Activated naive CD4-positive, alpha-beta T cell treated with anti-CD3 and anti-CD28 coated beads, Interleukin-2, amount 50 U/mL, for 72 hours (primary cell): ENCODE measurements at regions not wholly inside any gene's neighbourhood (a gene's known extent, or its start where the extent isn't known, plus 50 kb on each side); places are given as distances from the start of the nearest gene placed in this dataset.
A peak's percentile ranks its signal among the peaks of the same experiment; 100 is the strongest.
"Not testable (repeated sequence)": the region's sequence is repeated elsewhere in the genome, so short reads cannot be mapped to it uniquely, and the experiment has no call there.

Experiments used
- ATAC-seq, 2 donors: fragments of 150-1000 bp; cut with Tn5 transposase; 2 replicates each; pipeline ENCODE4 v1.10.0; 2021; ENCODE audit warnings: mild to moderate bottlenecking in 2 of 2, moderate library complexity in 2 of 2
- DNase-seq, 2 donors: peaks; one replicate each; pipeline ENCODE4 v3.0.0; 2021 to 2022; ENCODE audit warnings: low spot score in 2 of 2
- H3K27ac Mint-ChIP-seq, 2 donors: one replicate each; pipeline ENCODE4 v1.8.0; 2022; ENCODE audit warnings: mild to moderate bottlenecking in 2 of 2, mixed read lengths in 2 of 2
- H3K36me3 Mint-ChIP-seq, 2 donors: one replicate each; pipeline ENCODE4 v1.8.0; 2022; ENCODE audit warnings: mixed read lengths in 2 of 2
- H3K9me3 Mint-ChIP-seq, 2 donors: one replicate each; pipeline ENCODE4 v1.8.0; 2022; ENCODE audit warnings: mixed read lengths in 2 of 2

DNA sequence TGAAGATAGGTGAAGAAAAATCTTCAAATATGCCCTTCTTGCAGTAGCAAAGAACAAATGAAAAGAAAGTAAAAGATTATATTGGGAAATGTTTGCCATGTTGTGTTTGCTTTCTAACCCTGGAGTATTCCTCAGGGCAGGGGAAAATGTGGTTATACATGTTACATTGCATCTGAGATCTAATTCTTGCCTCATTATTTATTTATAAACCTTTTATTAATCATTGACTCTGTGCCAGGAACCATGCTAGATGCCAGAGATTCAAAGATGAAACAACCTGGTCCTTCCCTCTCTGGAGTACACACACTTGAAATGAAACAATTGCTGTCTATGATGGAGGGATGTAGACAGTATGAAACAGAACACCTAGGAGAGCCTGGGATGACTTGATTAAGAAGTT, 128.1 kb upstream of the HMGA2 start:
- ATAC-seq: no peak
- Mint-ChIP-seq H3K9me3 (no peaks in the 10 kb centered on the region), H3K36me3 (peaks cover 0 to 6% of the 10 kb centered on the region in 2 donors), H3K27ac (no peak overlapping the region)
- DNase-seq: no peak

GRCh38 chr12:65699251-65699650, 125.0 kb upstream of the HMGA2 start:
- Mint-ChIP-seq H3K36me3 (peaks cover 0 to 6% of the 10 kb centered on the region in 2 donors), H3K27ac (no peak overlapping the region), H3K9me3 (peaks cover 0 to 4% of the 10 kb centered on the region in 2 donors)
- DNase-seq (no peak), ATAC-seq (no peak)

DNA sequence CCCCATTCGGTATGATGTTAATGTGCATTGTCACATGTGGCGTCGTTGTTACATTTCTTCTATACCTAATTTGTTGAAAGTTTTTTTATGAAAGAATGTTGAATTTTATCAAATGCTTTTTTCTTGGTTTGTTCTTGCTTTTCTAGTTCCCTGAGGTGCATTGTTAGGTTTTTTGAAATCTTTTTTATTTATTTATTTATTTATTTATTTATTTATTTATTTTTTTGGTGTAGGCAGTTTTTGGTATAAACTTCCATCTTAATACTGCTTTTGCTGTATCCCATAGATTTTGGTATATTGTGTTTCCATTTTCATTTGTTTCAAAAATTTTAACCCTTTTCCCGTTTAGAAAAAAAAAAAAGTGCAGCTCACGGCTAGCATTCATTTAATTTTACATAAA, 121.1 kb upstream of the HMGA2 start:
- Mint-ChIP-seq H3K27ac (no peak overlapping the region), H3K9me3 (peaks cover 17 to 23% of the 10 kb centered on the region in 2 donors), H3K36me3 (peaks cover 6 to 26% of the 10 kb centered on the region in 2 donors)
- ATAC-seq (no peak), DNase-seq (no peak)

GRCh38 chr12:65705380-65705876, 118.9 kb upstream of the HMGA2 start:
- peaks cover 17 to 23% of the 10 kb centered on the region in 2 donors for H3K9me3 Mint-ChIP-seq

DNA sequence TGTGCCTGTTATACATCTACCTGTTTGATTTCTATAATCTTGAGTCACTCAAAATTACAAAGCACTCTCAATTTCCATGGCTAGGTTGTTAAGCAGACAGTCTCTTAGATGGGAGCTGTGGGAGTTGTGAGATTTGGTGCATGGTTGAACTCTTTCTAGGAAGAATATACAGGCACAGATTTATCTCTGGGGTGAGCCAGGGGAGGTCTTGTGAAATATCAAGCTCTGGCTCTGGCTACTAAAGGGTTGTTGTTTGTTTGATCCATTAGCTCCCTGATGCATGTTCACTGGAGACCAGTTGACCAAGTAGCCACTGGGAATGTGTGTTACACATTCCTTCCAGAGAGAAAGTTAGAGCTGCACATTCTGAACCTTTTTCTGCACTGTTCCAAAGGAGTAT, 117.2 kb upstream of the HMGA2 start:
- Mint-ChIP-seq H3K27ac (no peak overlapping the region), H3K36me3 (peaks cover 6 to 19% of the 10 kb centered on the region in 2 donors), H3K9me3 (peaks cover 17 to 23% of the 10 kb centered on the region in 2 donors)
- ATAC-seq: no peak
- no peak for DNase-seq

More at GRCh38 chr12:65705380-65705876, 118.9 kb upstream of the HMGA2 start:
- H3K27ac Mint-ChIP-seq: no peak overlapping the region
- H3K36me3 Mint-ChIP-seq: peaks cover 6 to 26% of the 10 kb centered on the region in 2 donors
- no peak for ATAC-seq
- no peak for DNase-seq

GRCh38 chr12:65712260-65713004, 111.9 kb upstream of the HMGA2 start:
- H3K36me3 Mint-ChIP-seq: no peaks in the 10 kb centered on the region
- H3K9me3 Mint-ChIP-seq: no peaks in the 10 kb centered on the region
- no peak overlapping the region for H3K27ac Mint-ChIP-seq
- ATAC-seq (no peak), DNase-seq (no peak)

DNA sequence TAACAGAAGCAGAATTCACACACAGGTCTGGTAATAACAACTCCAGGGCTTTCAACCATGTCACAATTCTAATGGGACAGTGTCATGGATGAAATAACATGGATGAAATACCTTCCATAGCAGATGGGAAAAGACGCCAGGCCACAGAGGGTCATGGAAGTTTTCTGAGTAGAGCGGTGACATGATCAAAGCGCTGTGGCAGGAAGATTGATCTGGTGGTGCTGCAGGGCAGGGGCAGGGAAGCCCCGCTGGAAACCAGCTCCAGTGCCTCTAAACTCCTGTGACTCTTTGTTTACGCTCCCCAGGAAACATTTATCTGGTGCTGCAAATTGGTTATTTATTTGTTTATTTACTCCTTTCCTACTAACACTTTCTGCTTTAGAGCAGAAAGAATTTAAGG, 108.3 kb upstream of the HMGA2 start:
- ATAC-seq: no peak
- H3K36me3 Mint-ChIP-seq: no peaks in the 10 kb centered on the region
- no peak for DNase-seq
- H3K27ac Mint-ChIP-seq: no peak overlapping the region
- no peaks in the 10 kb centered on the region for H3K9me3 Mint-ChIP-seq

- DNase-seq (no peak), ATAC-seq (no peak)
- H3K9me3 Mint-ChIP-seq: no peaks in the 10 kb centered on the region
- no peak overlapping the region for H3K27ac Mint-ChIP-seq
- no peaks in the 10 kb centered on the region for H3K36me3 Mint-ChIP-seq
These were observed 103.8 kb upstream of the HMGA2 start for GRCh38 chr12:65720136-65721130.

DNA sequence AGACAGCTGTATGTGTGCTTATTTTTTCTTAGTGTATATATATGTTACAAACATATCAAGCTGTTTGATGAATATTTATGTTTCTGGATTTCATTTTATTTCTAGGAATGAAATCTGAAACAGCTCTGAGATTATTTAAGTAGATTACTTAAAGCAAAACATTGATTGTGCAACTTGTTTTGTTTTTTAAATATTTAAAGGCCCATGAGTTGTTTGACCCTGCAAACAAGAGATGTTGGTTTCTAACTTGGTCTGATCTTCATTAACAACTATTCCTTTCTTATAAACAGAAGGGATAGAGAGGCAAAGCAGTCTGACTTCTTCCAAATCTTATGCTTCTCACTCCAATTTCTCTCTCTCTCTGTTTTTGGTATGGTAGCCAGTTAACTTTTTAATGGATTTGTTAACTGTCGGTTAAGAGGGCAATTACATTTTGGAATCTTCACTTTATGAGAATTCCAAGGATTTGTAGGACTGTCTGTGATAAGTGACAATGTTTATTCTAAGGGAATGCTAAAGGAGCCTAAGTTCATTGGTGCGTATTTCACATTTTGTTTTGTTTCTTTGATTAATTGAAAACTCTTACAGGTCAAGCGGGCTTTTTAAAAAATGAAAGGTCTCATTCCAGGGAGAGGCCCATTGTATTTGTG, 102.6 kb upstream of the HMGA2 start:
- H3K27ac Mint-ChIP-seq: no peak overlapping the region
- no peak for DNase-seq
- no peak for ATAC-seq
- H3K9me3 Mint-ChIP-seq: peaks cover 0 to 3% of the 10 kb centered on the region in 2 donors
- no peaks in the 10 kb centered on the region for H3K36me3 Mint-ChIP-seq

DNA sequence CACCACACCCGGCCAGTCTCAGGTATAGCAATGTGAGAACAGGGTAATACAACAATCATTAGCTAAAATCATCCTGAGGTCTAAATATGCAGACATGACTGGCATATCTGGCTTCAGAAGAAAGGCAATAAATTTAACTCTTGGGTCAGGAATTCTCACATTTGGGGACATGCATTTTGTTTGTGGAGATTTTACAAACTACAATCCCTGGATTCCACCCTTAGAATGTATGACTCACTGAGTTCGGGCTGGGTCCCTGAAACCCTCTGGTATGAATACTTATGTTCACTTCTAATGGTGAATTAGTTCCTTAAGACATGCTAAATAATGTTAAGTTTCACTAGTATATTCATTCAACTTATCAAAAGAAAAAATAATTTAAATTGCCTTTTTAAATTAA, 98.9 kb upstream of the HMGA2 start:
- H3K27ac Mint-ChIP-seq: no peak overlapping the region

DNA sequence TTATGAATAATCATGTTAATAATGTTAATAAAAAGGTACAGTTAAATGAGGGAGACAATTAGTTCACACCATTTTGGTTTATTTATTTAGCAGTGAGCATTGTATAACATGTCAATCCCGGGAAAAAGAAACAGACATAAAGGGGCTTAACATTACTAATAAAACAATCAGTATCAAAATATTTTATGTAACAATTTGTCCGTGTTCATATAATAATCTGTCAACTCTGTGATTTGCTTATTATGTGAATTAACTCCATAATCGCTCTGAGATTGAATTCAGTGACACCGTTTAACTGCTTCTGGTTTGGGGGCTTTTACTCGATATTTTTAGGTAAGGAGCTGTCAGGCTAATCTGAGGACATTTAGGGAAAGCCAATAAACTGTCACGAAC, 95.8 kb upstream of the HMGA2 start:
- ATAC-seq (no peak), DNase-seq (no peak)
- Mint-ChIP-seq H3K36me3 (peaks cover 7 to 8% of the 10 kb centered on the region in 2 donors), H3K9me3 (peaks cover 0 to 6% of the 10 kb centered on the region in 2 donors), H3K27ac (no peak overlapping the region)

More for the DNA sequence above, 98.9 kb upstream of the HMGA2 start:
- H3K36me3 Mint-ChIP-seq: peaks cover 6 to 8% of the 10 kb centered on the region in 2 donors
- H3K9me3 Mint-ChIP-seq: peaks cover 0 to 6% of the 10 kb centered on the region in 2 donors
- no peak for ATAC-seq
- DNase-seq: no peak

DNA sequence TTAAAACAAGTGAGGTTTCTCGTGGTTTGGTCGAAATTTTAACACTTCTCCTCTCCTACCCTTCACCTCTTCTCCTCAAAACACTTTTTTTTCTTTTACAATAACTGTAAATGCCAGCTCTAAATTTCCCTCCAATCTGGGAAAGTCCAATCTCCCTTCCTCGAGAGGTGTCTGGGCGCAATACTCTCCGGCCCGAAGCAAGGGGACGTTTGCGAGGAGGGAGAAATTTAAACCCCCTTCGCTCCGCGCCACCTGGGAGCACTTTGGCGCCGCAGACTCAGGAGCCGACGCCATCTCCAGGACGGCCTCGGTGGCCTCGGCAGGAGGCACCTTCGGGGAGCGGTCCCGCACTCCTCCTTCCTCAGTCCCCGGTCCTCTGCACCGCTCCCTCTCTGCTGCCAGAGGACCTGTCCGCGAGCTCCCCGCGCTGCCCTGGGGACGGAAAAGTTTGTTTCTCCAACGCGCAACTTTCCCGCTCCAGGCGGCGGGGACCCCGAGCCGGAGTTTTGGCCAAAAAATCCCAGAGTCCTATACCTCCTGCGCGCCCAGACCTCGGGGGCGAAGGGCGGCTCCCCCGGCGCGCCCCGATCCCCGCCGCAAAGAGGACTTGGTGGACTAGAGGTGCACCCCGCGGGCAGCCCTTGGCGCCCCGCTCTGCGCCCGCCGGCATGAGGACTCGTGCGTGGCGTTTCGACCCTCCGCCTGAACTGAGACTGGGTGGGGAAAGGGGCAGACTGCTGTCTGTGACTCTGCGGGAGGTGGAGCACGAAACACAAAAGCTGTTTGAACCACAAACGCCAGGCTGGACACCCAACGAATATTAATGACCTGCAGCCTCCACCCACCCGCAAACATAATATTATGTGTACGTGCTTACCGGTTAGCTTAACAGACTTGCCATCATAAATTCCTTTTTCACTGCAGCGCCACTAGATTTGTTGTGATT, 95.2 kb upstream of the HMGA2 start:
- H3K27ac Mint-ChIP-seq: no peak overlapping the region
- peaks cover 7 to 8% of the 10 kb centered on the region in 2 donors for H3K36me3 Mint-ChIP-seq
- peaks cover 0 to 6% of the 10 kb centered on the region in 2 donors for H3K9me3 Mint-ChIP-seq
- DNase-seq: no peak
- peak in 1 of 2 donors; percentile 38 for ATAC-seq

DNA sequence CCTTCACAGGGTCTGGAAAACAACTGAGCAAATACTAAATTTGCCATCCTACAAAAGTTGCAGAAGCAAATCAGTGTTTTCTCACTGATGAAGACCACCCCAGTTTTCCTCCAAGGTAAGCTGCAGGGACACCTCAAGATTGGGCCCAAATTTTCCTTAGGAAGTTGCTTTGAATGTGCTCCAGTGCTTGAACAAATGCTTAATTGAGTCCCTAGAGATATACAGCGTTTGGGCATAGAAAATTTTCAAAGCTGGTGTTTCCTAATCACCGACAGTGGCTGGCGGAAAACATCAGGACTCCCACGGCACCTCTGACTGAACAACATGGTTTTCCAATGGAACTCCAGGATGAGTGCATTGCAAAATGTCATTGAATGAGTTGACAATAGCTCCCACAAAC, 92.5 kb upstream of the HMGA2 start:
- no peak overlapping the region for H3K27ac Mint-ChIP-seq
- H3K36me3 Mint-ChIP-seq: peaks cover 7 to 8% of the 10 kb centered on the region in 2 donors
- ATAC-seq: no peak
- H3K9me3 Mint-ChIP-seq: peaks cover 0 to 3% of the 10 kb centered on the region in 2 donors
- no peak for DNase-seq

DNA sequence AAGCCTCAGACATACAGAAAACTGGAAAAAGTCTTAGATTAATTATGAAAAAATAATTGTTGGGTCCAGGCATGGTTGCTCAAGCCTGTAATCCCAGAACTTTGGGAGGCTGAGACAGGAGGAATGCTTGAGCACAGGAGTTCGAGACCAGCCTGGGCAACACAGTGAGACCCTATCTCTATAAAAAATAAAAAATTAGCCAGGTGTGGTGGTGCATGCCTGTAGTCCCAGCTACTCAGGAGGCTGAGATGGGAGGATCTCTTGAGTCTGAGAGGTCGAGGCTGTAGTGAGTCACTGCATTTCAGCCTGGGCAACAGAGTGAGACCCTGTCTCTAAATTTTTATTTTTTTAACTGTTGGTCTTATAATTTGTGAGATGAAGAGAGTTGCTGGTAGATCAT, 90.6 kb upstream of the HMGA2 start:
- H3K36me3 Mint-ChIP-seq, H3K9me3 Mint-ChIP-seq, H3K27ac Mint-ChIP-seq, DNase-seq, ATAC-seq: not testable (repeated sequence)

- ATAC-seq: no peak
- no peak for DNase-seq
- Mint-ChIP-seq H3K9me3 (peaks cover 0 to 3% of the 10 kb centered on the region in 2 donors), H3K27ac (no peak overlapping the region), H3K36me3 (peaks cover 7 to 8% of the 10 kb centered on the region in 2 donors)
These were observed 90.1 kb upstream of the HMGA2 start for GRCh38 chr12:65734226-65734625.

- H3K27ac Mint-ChIP-seq: no peak overlapping the region
- H3K9me3 Mint-ChIP-seq: no peaks in the 10 kb centered on the region
- ATAC-seq (no peak), DNase-seq (no peak)
- H3K36me3 Mint-ChIP-seq: no peaks in the 10 kb centered on the region
These were observed 84.7 kb upstream of the HMGA2 start for GRCh38 chr12:65739606-65740005.
